HG03354 (cell line): ENCODE measurements at regions not wholly inside any gene's neighbourhood (a gene's known extent, or its start where the extent isn't known, plus 50 kb on each side); places are given as distances from the start of the nearest gene placed in this dataset.
"Not testable (repeated sequence)": the region's sequence is repeated elsewhere in the genome, so short reads cannot be mapped to it uniquely, and the experiment has no call there.

Source experiments
- ATAC-seq: cut with Tn5 transposase; IDR thresholded peaks from one replicate; pipeline ENCODE4 v1.9.1; 2021; ENCODE audit warnings: mild to moderate bottlenecking; ENCODE audit not compliant: unreplicated experiment, poor library complexity, severe bottlenecking

- ATAC-seq, result no peak
Measured at GRCh38 chr10:53548664-53549063, 776.1 kb upstream of the MBL2 start.

- ATAC-seq, result no peak
Measured at GRCh38 chr10:53547364-53547763, 774.8 kb upstream of the MBL2 start.

- no peak for ATAC-seq
Measured at GRCh38 chr10:53543410-53543809, 770.8 kb upstream of the MBL2 start.

- no peak for ATAC-seq
Measured at GRCh38 chr10:53537508-53537907, 764.9 kb upstream of the MBL2 start.

- ATAC-seq, result no peak
Measured at GRCh38 chr10:53536322-53536721, 763.7 kb upstream of the MBL2 start.

GRCh38 chr10:53534428-53534827, 761.8 kb upstream of the MBL2 start:
- no peak for ATAC-seq

- ATAC-seq, result no peak
Measured at GRCh38 chr10:53528974-53529373, 756.4 kb upstream of the MBL2 start.

GRCh38 chr10:53521046-53521445, 748.5 kb upstream of the MBL2 start:
- ATAC-seq, result no peak

- ATAC-seq, result no peak
Measured at GRCh38 chr10:53508197-53508596, 735.6 kb upstream of the MBL2 start.

- ATAC-seq, result not testable (repeated sequence)
Measured at GRCh38 chr10:53504492-53504891, 731.9 kb upstream of the MBL2 start.

GRCh38 chr10:53491774-53492173, 719.2 kb upstream of the MBL2 start:
- ATAC-seq, result no peak

GRCh38 chr10:53490553-53490952, 718.0 kb upstream of the MBL2 start:
- no peak for ATAC-seq

GRCh38 chr10:53489335-53490182, 717.0 kb upstream of the MBL2 start:
- no peak for ATAC-seq

- no peak for ATAC-seq
Measured at GRCh38 chr10:53487019-53487983, 714.7 kb upstream of the MBL2 start.

GRCh38 chr10:53485422-53485821, 712.8 kb upstream of the MBL2 start:
- ATAC-seq, result not testable (repeated sequence)

- ATAC-seq, result no peak
Measured at GRCh38 chr10:53479365-53479764, 706.8 kb upstream of the MBL2 start.

- no peak for ATAC-seq
Measured at GRCh38 chr10:53477313-53477675, 704.7 kb upstream of the MBL2 start.

- ATAC-seq, result no peak
Measured at GRCh38 chr10:53476650-53477312, 704.2 kb upstream of the MBL2 start.

- ATAC-seq, result no peak
Measured at GRCh38 chr10:53469383-53469782, 696.8 kb upstream of the MBL2 start.

- no peak for ATAC-seq
Measured at GRCh38 chr10:53463539-53463938, 691.0 kb upstream of the MBL2 start.
